ENCODE measurements at regions not wholly inside any gene's neighbourhood (a gene's known extent, or its start where the extent isn't known, plus 50 kb on each side); places are given as distances from the start of the nearest gene placed in this dataset.

GRCh38 chr5:23014825-23015224 is 161.7 kb upstream of the CDH12 start:
- TF ChIP-seq CTCF (IDR thresholded peaks at IDR 0.05) (no peak), ZFX (IDR thresholded peaks at IDR 0.05; ENCODE audit: borderline replicate concordance) (no peak)

Measured in 22Rv1 (cell line).